GM18951 (cell line): ENCODE measurements at regions not wholly inside any gene's neighbourhood (a gene's known extent, or its start where the extent isn't known, plus 50 kb on each side); places are given as distances from the start of the nearest gene placed in this dataset.

ENCODE experiments used
- POLR2A ChIP-seq: IDR thresholded peaks from 4 replicates; pipeline ENCODE4 v1.6.1; 2011; ENCODE audit warnings: mild to moderate bottlenecking; ENCODE audit not compliant: insufficient read length, insufficient read depth; ENCODE audit errors: extremely low read depth
- in situ Hi-C: fragments of 300-500 bp; cut with MboI; formaldehyde crosslinking; loops from one replicate; pipeline ENCODE4 v1.12.0; 2022; ENCODE audit warnings: low sequenced_read_pairs, mixed read lengths, inconsistent platforms; ENCODE audit not compliant: unreplicated experiment

- in situ Hi-C loops = no loop called here
- no peak for TF ChIP-seq POLR2A
These were observed 444.0 kb downstream of the NPHP4 start for GRCh38 chr1:5548266-5548665.

DNA sequence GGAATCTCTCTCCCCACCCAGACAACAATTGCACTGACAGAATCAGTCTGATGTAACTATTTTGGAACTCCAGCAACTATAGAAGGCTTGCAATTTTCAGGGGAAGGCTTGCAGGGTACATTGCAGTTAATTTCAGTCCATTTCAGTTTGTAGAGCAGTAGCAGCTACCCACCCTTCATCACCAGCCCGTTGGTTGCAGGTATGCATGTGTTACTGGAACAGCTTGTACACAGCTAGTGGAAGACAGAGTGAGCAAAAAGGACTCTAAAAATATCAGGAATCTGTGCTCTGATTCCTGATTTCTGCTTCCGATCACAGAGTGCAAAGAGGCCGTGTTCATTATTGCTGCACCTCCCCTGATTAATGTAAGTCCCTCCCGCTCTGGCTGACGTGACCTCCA is 449.0 kb downstream of the NPHP4 start:
- no peak for TF ChIP-seq POLR2A
- in situ Hi-C loops = no loop called here

GRCh38 chr1:5532811-5533210 is 459.4 kb downstream of the NPHP4 start:
- in situ Hi-C loops = no loop called here
- TF ChIP-seq POLR2A = no peak

DNA sequence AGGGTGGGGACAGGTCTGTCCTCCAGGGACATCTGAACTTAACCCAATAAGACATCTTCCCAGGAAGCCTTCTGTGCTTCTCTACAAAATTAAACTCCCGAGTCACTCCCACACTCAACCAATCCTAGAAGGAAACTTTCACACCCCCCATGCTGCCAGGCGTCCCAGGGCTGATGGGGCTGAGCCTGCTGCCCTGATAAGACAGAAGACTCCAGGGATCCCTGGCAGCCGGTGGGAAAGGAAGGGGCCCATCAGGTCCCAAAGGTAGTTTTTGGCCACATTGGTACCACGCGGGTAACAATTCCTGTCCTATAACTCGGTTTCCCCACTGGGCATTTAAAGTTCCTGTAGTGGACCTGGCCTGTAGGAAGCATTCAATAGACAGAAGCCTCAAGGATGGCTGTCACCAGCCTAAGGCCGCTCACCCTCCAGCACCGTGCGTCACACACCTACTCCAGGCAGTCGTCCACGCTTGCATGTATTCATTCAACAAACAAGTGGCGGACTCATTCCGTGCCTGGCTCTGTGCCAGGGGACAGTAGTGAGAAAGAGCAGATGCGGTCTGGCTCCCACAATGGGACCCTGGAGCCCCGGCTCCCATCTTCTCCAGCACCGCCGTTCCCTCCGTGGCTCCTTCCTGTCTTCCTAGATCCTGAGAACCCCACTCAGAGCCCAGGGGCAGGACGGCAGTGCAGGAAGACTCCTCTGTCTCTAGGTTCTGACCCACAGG is 465.2 kb downstream of the NPHP4 start:
- in situ Hi-C loops = no loop called here
- no peak for TF ChIP-seq POLR2A

DNA sequence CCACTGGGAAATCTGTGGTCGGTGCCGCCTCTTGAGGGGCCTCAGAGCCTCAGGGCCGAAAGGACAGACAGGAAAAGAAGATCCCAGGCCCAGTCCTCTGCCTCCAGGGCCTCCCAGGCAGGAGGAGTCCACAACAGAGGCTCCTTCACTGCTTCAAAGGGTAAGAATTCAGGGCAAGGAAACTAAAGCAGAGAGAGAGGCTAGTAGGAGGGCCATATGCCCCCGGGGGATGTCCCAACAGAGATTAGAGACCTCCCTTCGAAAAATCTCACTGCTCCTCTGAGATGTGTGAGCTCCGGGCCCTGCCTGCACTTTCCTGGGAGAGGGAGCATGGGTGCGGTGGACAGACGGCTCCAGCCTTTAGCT is 465.9 kb downstream of the NPHP4 start:
- in situ Hi-C loops = no loop called here
- TF ChIP-seq POLR2A = no peak

DNA sequence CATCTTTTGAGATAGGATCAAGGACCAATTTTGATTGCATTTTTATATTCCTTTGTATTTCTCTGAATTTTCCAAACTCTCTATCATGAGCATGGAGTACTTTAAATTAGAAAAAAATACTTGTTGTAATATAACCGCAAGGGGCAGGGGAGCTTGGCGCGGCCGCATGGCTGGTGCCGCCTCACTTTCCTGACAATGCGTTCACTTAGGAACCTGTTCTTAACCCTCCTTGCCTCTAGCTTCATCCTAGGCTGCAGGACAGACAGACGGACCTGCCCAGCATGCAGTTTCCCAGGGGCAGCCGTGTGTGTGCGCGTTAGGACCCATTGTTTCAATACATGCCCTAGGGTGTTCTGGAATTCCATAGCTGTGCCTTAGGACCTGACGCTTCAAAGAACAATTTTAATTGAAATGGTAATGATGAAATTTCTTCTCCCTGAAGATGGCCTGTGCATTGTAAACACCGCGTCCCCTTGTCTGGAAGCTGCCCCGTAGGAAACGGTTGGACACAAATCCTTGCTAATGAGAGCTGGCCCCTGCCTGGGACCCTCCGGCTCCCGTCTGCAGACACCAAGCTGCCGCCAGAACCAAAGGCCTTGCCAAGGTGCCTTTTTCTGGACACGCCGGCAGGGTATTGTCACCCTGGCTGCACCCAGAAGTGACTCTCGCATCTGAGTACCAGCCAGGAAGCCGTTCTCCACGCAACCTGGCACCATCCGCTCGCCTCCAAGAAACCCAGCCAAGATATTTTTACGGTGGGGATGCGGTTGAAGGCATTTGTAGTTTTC is 466.4 kb downstream of the NPHP4 start:
- in situ Hi-C loops = no loop called here
- TF ChIP-seq POLR2A = no peak

- no peak for TF ChIP-seq POLR2A
- in situ Hi-C loops = no loop called here
These were observed 469.6 kb downstream of the NPHP4 start for GRCh38 chr1:5522531-5523145.

DNA sequence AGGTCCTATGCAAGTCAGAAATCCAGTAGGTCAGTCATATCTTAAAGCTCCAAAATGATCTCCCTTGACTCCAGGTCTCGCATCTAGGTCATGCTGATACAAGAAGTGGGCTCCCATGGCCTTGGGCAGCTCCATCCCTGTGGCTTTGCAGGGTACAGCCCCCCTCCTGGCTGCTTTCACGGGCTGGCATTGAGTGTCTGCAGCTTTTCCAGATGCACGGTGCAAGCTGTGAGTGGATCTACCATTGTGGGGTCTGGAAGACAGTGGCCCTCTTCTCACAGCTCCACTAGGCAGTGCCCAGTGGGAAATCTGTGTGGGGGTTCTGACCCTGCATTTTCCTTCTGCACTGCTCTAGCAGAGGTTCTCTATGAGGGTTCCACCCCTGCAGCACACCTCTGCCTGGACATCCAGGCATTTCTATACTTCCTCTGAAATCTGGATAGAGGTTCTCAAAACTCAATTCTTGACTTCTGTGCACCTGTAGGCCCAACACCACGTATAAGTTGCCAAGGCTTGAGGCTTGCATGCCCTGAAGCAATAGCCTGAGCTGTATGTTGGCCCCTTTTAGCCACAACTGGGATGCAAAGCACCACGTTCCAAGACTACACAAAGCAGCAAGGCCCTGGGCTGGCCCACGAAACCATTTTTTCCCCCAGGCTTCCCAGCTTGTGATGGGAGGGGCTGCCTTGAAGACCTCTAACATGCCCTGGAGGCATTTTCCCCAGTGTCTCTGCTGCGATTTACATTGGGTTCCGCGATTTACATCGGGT is 472.7 kb downstream of the NPHP4 start:
- in situ Hi-C loops = loop anchor here (10.0 kb wide), 1 partner anchor 395 kb away; no protein-coding TSS in a partner anchor
- no peak for TF ChIP-seq POLR2A

DNA sequence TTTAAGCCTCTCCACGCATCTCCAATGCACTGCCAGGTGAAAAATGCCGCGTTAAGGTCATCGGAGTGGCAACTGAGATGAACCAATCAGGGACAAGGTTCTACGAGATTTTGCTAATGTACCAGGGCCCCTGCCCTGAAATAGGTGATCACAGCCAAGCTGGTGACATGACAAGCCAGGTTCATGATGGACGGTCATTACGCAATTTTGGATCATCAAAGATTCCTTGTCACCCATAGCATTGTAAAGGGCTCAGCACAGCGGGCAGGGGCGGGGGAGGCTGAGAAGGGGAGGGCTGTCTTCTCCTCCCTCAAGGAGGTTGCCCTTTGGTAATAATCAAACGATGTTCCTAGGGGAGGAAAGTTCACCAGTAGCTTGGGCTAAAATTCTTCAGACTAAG is 475.5 kb downstream of the NPHP4 start:
- TF ChIP-seq POLR2A = no peak
- in situ Hi-C loops = loop anchor here (10.0 kb wide), 1 partner anchor 398 kb away; no protein-coding TSS in a partner anchor

GRCh38 chr1:5515501-5515900 is 476.7 kb downstream of the NPHP4 start:
- in situ Hi-C loops = loop anchor here (10.0 kb wide), 1 partner anchor 399 kb away; no protein-coding TSS in a partner anchor
- no peak for TF ChIP-seq POLR2A

DNA sequence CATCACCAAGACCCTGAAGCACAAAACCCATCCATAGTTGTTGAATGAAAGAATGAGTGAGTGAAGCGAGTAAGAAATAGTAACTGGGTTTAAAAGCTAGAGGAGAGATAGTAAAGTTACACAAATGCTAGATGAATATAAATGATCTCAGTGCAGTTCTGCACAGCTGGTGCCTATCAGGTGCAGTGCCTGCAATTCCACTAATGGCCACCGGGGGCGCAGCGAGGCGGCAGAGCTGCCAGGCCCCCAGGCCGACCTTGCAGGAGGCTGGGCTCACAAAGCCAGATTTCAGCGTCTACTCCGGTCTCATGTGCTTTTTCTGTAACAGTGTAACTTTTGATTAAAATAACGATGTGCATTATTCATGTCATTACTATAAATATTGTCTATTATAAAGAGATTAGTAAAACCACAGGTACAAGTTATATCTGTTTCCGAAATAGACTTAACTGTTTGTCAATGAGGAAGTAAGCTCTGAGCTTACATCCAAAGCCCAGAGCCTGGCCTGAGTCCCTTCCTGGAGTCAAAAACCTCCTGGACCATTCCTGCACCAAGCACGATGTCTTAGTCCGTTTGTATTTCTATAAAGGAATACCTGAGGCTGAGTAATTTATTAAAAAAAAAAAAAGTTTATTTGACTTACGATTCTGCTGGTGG is 477.6 kb downstream of the NPHP4 start:
- no peak for TF ChIP-seq POLR2A
- in situ Hi-C loops = loop anchor here (10.0 kb wide), 1 partner anchor 400 kb away; no protein-coding TSS in a partner anchor

GRCh38 chr1:5513846-5514526 is 478.2 kb downstream of the NPHP4 start:
- TF ChIP-seq POLR2A = no peak
- in situ Hi-C loops = loop anchor here (10.0 kb wide), 1 partner anchor 401 kb away; no protein-coding TSS in a partner anchor
